Upper lobe of left lung (tissue), 4 donors: ENCODE measurements at regions not wholly inside any gene's neighbourhood (a gene's known extent, or its start where the extent isn't known, plus 50 kb on each side); places are given as distances from the start of the nearest gene placed in this dataset.

Source experiments
- CTCF ChIP-seq, 6 experiments: fragments of 450-650 bp in 4 of 6; fragments of 200-600 bp in 2 of 6; sonication (generic) in 2 of 6; IDR thresholded peaks; one replicate each; pipeline ENCODE4 v1.5.1; 2016 to 2019; ENCODE audit warnings: antibody characterized with exemption in 6 of 6
- EP300 ChIP-seq, 4 donors: sonication (generic); formaldehyde crosslinking; IDR thresholded peaks; one replicate each; pipeline ENCODE4 v1.5.1; 2017; ENCODE audit warnings: antibody characterized with exemption in 4 of 4, control low read depth in 2 of 4
- POLR2AphosphoS5 ChIP-seq, 2 donors: sonication (generic); formaldehyde crosslinking; IDR thresholded peaks; one replicate each; pipeline ENCODE4 v1.5.1; 2017; ENCODE audit warnings: antibody characterized with exemption in 2 of 2

DNA sequence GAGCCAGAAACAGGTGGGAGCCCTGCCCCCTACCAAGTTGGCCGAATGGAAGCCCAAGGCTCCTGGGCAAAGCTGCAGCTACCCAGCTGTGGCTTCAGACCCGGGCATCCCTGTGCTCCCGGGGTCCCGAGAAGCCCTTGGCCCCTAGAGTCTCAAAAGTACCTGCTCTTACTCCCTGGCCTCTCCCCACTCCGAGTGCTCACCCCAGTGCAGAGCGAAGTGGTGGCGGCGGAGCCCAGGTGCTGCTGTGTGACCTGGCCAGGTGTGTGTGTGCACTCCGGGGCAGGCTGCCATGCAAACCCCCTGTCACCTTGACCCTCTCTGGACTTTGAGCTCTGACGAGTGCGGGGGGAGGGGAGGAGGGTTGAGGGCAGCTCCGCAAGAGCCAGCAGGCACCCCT lies 493.8 kb upstream of the MANEA start:
- TF ChIP-seq CTCF (IDR thresholded peaks at IDR 0.05) (no peak), EP300 (IDR thresholded peaks at IDR 0.05) (no peak), POLR2AphosphoS5 (IDR thresholded peaks at IDR 0.05) (no peak)
